ENCODE measurements at regions not wholly inside any gene's neighbourhood (a gene's known extent, or its start where the extent isn't known, plus 50 kb on each side); places are given as distances from the start of the nearest gene placed in this dataset.

- Histone ChIP-seq H3K9me3 (peaks cover 0 to 4% (median 0%) of the 10 kb centered on the region in 12 donors), H3K4me3 (no peak overlapping the region), H3K27ac (no peak overlapping the region), H3K4me1 (no peaks in the 10 kb centered on the region), H3K36me3 (no peaks in the 10 kb centered on the region), H3K27me3 (peaks cover 0 to 8% (median 0%) of the 10 kb centered on the region in 9 donors)
- DNase-seq = no peak
- WGBS, 4 donors = 26 to 37% (median 31%) methylated on average over 1 of the region's 1 CpG
- ATAC-seq = no peak
- intact Hi-C loops (cut with DNase I) = no loop called here
- no peak for TF ChIP-seq POLR2A (IDR thresholded peaks at IDR 0.05)
- TF ChIP-seq CTCF (IDR thresholded peaks at IDR 0.05) = no peak
Measured at GRCh38 chr16:7888411-7888810, 555.8 kb downstream of the RBFOX1 start.

- Histone ChIP-seq H3K27ac (no peak overlapping the region), H3K36me3 (no peaks in the 10 kb centered on the region), H3K9me3 (peaks cover 0 to 4% (median 0%) of the 10 kb centered on the region in 12 donors), H3K4me1 (no peaks in the 10 kb centered on the region), H3K27me3 (peaks cover 0 to 8% (median 0%) of the 10 kb centered on the region in 9 donors), H3K4me3 (no peak overlapping the region)
- intact Hi-C loops (cut with DNase I) = no loop called here
- WGBS, 4 donors = 52 to 75% (median 62%) methylated on average over 2 of the region's 2 CpGs
- DNase-seq (no peak), ATAC-seq (no peak)
- no peak for TF ChIP-seq POLR2A (IDR thresholded peaks at IDR 0.05)
- TF ChIP-seq CTCF (IDR thresholded peaks at IDR 0.05) = no peak
Measured at GRCh38 chr16:7887316-7887715, 554.7 kb downstream of the RBFOX1 start.

GRCh38 chr16:7871979-7872378 lies 539.3 kb downstream of the RBFOX1 start:
- Histone ChIP-seq H3K9me3 (peaks cover 0 to 7% (median 0%) of the 10 kb centered on the region in 12 donors), H3K27me3 (no peaks in the 10 kb centered on the region), H3K36me3 (no peaks in the 10 kb centered on the region), H3K27ac (no peak overlapping the region), H3K4me1 (no peaks in the 10 kb centered on the region), H3K4me3 (no peak overlapping the region)
- ATAC-seq (no peak), DNase-seq (no peak)
- TF ChIP-seq POLR2A (IDR thresholded peaks at IDR 0.05) (no peak), CTCF (IDR thresholded peaks at IDR 0.05) (no peak)
- 74 to 83% (median 79%) methylated on average over 2 of the region's 2 CpGs for WGBS, 4 donors
- intact Hi-C loops (cut with DNase I) = no loop called here

GRCh38 chr16:7871371-7871770 lies 538.7 kb downstream of the RBFOX1 start:
- peaks cover 0 to 3% (median 0%) of the 10 kb centered on the region in 9 donors for H3K27me3 ChIP-seq
- peaks cover 0 to 7% (median 0%) of the 10 kb centered on the region in 12 donors for H3K9me3 ChIP-seq
- H3K4me3 ChIP-seq = no peak overlapping the region
- TF ChIP-seq CTCF (IDR thresholded peaks at IDR 0.05) (no peak), POLR2A (IDR thresholded peaks at IDR 0.05) (no peak)
- DNase-seq (no peak), ATAC-seq (no peak)
- intact Hi-C loops (cut with DNase I) = no loop called here
- no peaks in the 10 kb centered on the region for H3K4me1 ChIP-seq
- WGBS, 4 donors = 72 to 84% (median 76%) methylated on average over 9 of the region's 9 CpGs
- H3K36me3 ChIP-seq = no peaks in the 10 kb centered on the region
- no peak overlapping the region for H3K27ac ChIP-seq
